ENCODE measurements at regions not wholly inside any gene's neighbourhood (a gene's known extent, or its start where the extent isn't known, plus 50 kb on each side); places are given as distances from the start of the nearest gene placed in this dataset.

DNA sequence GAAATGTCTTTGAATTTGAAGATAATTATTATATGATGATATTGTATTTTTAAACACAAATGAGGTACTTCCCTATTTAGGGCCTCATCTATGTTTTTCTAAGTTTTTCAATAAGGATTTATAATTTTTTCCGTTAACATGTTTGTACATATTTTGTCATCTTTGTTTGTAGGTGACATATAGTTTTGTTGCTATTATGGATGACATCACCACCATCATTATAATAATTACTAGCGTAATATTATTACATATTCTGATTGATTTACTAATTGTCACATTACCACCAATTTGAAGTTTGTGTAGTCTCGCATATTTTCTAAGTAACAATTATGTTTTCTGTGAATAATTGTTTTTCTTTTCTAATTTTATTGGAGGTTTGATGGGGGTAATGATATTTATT lies 147.2 kb upstream of the DAAM1 start:
- Mint-ChIP-seq H3K27me3 (ENCODE audit: insufficient read depth, unreplicated experiment) (no peaks in the 10 kb centered on the region), H3K4me1 (ENCODE audit: low read depth, unreplicated experiment) (no peaks in the 10 kb centered on the region), H3K27ac (ENCODE audit: unreplicated experiment) (no peak overlapping the region), H3K36me3 (ENCODE audit: insufficient read depth, unreplicated experiment) (no peaks in the 10 kb centered on the region), H3K9me3 (ENCODE audit: unreplicated experiment) (no peaks in the 10 kb centered on the region), H3K4me3 (ENCODE audit: unreplicated experiment) (no peak overlapping the region)
- TF ChIP-seq, protein P1, sequence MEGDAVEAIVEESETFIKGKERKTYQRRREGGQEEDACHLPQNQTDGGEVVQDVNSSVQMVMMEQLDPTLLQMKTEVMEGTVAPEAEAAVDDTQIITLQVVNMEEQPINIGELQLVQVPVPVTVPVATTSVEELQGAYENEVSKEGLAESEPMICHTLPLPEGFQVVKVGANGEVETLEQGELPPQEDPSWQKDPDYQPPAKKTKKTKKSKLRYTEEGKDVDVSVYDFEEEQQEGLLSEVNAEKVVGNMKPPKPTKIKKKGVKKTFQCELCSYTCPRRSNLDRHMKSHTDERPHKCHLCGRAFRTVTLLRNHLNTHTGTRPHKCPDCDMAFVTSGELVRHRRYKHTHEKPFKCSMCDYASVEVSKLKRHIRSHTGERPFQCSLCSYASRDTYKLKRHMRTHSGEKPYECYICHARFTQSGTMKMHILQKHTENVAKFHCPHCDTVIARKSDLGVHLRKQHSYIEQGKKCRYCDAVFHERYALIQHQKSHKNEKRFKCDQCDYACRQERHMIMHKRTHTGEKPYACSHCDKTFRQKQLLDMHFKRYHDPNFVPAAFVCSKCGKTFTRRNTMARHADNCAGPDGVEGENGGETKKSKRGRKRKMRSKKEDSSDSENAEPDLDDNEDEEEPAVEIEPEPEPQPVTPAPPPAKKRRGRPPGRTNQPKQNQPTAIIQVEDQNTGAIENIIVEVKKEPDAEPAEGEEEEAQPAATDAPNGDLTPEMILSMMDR (IDR thresholded peaks at IDR 0.05; ENCODE audit: insufficient read depth in 1 of 2, low read depth in 1 of 2, low read length in 1 of 2, severe bottlenecking in 1 of 2, unreplicated experiment in 1 of 2): no peak
- Histone ChIP-seq H3K27me3 (replicated peaks; ENCODE audit: control insufficient read depth, insufficient read depth, low read length) (no peaks in the 10 kb centered on the region), H3K9me3 (no peaks in the 10 kb centered on the region), H3K36me3 (ENCODE audit: control insufficient read depth, insufficient read depth, low read length) (no peaks in the 10 kb centered on the region), H3K4me1 (no peaks in the 10 kb centered on the region), H3K4me3 (ENCODE audit: low read depth, low read length) (no peak overlapping the region)
- DNase-seq: no peak
- CTCF ChIA-PET: no interaction called here
- intact Hi-C loops (cut with micrococcal nuclease; ENCODE audit: unreplicated experiment): no loop called here
- POLR2A ChIA-PET: no interaction called here
- BruUV-seq (replicated peaks): no TSS peak

DNA sequence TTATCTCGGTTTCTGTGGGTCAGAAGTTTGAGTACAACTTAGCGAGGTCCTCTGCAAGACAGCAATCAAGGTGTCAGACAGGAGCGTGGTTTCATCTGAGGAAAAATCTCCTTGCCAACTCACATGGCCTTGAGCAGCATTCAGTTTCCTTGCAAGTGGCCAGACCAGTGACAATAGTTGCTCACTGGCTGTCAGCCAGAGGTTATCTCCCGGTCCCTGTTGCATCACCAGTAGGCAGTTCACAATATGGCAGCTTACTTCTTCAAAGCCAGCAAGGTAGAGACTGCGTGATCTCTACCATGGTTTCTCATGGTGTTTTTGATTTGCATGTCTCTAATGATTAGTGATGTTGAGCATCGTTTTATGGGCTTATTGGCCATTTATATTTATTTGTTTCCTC lies 143.8 kb upstream of the DAAM1 start:
- Histone ChIP-seq H3K36me3 (ENCODE audit: control insufficient read depth, insufficient read depth, low read length) (no peaks in the 10 kb centered on the region), H3K4me3 (ENCODE audit: low read depth, low read length) (no peak overlapping the region), H3K9me3 (no peaks in the 10 kb centered on the region), H3K4me1 (no peaks in the 10 kb centered on the region), H3K27me3 (replicated peaks; ENCODE audit: control insufficient read depth, insufficient read depth, low read length) (no peaks in the 10 kb centered on the region)
- TF ChIP-seq, protein P1 (IDR thresholded peaks at IDR 0.05; ENCODE audit: insufficient read depth in 1 of 2, low read depth in 1 of 2, low read length in 1 of 2, severe bottlenecking in 1 of 2, unreplicated experiment in 1 of 2): no peak
- intact Hi-C loops (cut with micrococcal nuclease; ENCODE audit: unreplicated experiment): no loop called here
- CTCF ChIA-PET: no interaction called here
- H3K36me3 Mint-ChIP-seq (ENCODE audit: insufficient read depth, unreplicated experiment): no peaks in the 10 kb centered on the region
- peaks cover 7% of the 10 kb centered on the region for H3K27me3 Mint-ChIP-seq (ENCODE audit: insufficient read depth, unreplicated experiment)
- DNase-seq: no peak
- no TSS peak for BruUV-seq (replicated peaks)
- H3K27ac Mint-ChIP-seq (ENCODE audit: unreplicated experiment): no peak overlapping the region
- H3K9me3 Mint-ChIP-seq (ENCODE audit: unreplicated experiment): no peaks in the 10 kb centered on the region
- no peaks in the 10 kb centered on the region for H3K4me1 Mint-ChIP-seq (ENCODE audit: low read depth, unreplicated experiment)
- H3K4me3 Mint-ChIP-seq (ENCODE audit: unreplicated experiment): no peak overlapping the region
- POLR2A ChIA-PET: no interaction called here

DNA sequence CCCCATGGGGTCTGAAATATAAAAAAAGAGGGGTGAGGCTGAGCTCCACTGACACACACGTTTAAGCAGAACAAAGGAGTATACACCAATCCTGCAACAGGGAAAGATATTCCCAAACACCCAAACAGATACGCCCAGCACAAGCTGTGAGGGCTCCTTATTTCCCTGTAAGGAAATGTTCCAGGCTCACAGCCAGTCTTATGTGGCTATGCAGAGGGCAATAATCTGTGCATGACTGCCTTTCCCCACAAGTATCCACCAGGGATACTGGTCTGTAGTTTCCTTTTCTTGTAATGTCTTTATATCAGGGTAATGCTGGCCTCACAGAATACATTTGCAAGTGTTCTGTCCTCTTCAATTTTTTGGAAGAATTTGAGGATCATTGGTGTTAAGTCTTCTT lies 141.7 kb upstream of the DAAM1 start:
- Histone ChIP-seq H3K4me3 (ENCODE audit: low read depth, low read length) (no peak overlapping the region), H3K27me3 (replicated peaks; ENCODE audit: control insufficient read depth, insufficient read depth, low read length) (no peaks in the 10 kb centered on the region; the same call in 1 of the 2 replicates), H3K36me3 (ENCODE audit: control insufficient read depth, insufficient read depth, low read length) (no peaks in the 10 kb centered on the region), H3K9me3 (peaks cover 3% of the 10 kb centered on the region; the same call in 1 of the 2 replicates), H3K4me1 (no peaks in the 10 kb centered on the region)
- Mint-ChIP-seq H3K27ac (ENCODE audit: unreplicated experiment) (no peak overlapping the region), H3K4me1 (ENCODE audit: low read depth, unreplicated experiment) (no peaks in the 10 kb centered on the region), H3K4me3 (ENCODE audit: unreplicated experiment) (no peak overlapping the region), H3K27me3 (ENCODE audit: insufficient read depth, unreplicated experiment) (peaks cover 7% of the 10 kb centered on the region), H3K36me3 (ENCODE audit: insufficient read depth, unreplicated experiment) (no peaks in the 10 kb centered on the region), H3K9me3 (ENCODE audit: unreplicated experiment) (no peaks in the 10 kb centered on the region)
- TF ChIP-seq, protein P1 (IDR thresholded peaks at IDR 0.05; ENCODE audit: insufficient read depth in 1 of 2, low read depth in 1 of 2, low read length in 1 of 2, severe bottlenecking in 1 of 2, unreplicated experiment in 1 of 2): no peak
- ChIA-PET POLR2A (no interaction called here), CTCF (no interaction called here)
- intact Hi-C loops (cut with micrococcal nuclease; ENCODE audit: unreplicated experiment): no loop called here
- no TSS peak for BruUV-seq (replicated peaks)
- DNase-seq: no peak
